ENCODE measurements at regions not wholly inside any gene's neighbourhood (a gene's known extent, or its start where the extent isn't known, plus 50 kb on each side); places are given as distances from the start of the nearest gene placed in this dataset.

DNA sequence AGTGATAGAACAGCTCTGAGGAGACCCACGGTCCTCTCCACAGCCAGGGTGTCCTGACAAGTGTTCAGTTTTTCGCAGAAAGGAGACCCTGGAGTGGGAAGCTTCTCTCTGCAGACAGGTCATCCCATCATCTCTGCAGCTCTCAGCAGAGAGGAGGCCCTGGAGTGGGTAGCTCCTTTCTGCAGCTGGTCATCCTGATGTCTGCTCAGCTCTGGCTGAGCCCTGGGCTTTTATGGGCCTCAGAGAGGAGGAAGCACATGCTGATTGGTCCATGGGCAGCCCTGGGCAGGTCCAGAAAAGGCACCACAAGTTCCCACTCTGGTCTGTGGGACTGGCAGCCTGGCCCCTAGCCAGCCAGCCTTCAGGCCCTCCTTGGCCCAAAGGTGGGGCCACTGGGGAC, 72.3 kb upstream of the ST3GAL5 start:
- no peak overlapping the region for H2AFZ ChIP-seq
- H3K27me3 Mint-ChIP-seq (ENCODE audit: insufficient read depth, low read depth, poor library complexity), result peaks cover 7% of the 10 kb centered on the region
- H3K27ac ChIP-seq (ENCODE audit: low read depth), result no peak overlapping the region
- no peak overlapping the region for H3K4me3 Mint-ChIP-seq
- ATAC-seq (no peak), DNase-seq (ENCODE audit: low spot score) (no peak)
- H3K4me3 ChIP-seq, result no peak overlapping the region
- H3F3A ChIP-seq (replicated peaks; ENCODE audit: low read depth), result no peaks in the 10 kb centered on the region
- H3K36me3 Mint-ChIP-seq (ENCODE audit: low read depth), result peaks cover 27% of the 10 kb centered on the region
- no peaks in the 10 kb centered on the region for H3K27me3 ChIP-seq (ENCODE audit: insufficient read depth)
- no peaks in the 10 kb centered on the region for H3K79me2 ChIP-seq (replicated peaks; ENCODE audit: insufficient read depth)
- no peaks in the 10 kb centered on the region for H4K20me1 ChIP-seq (replicated peaks; ENCODE audit: insufficient read depth)
- peaks cover 14% of the 10 kb centered on the region for H3K4me1 Mint-ChIP-seq
- H3K27ac Mint-ChIP-seq, result no peak overlapping the region
- peaks cover 56% of the 10 kb centered on the region for H3K9me3 Mint-ChIP-seq
- H3K4me2 ChIP-seq, result no peak overlapping the region
- peaks cover 13% of the 10 kb centered on the region for H3K4me1 ChIP-seq (ENCODE audit: insufficient read depth)
- peaks cover 3% of the 10 kb centered on the region; the same call in 1 of the 2 replicates for H3K9me2 ChIP-seq (ENCODE audit: insufficient read depth)
- TF ChIP-seq ZNF114 (CRISPR knock-in tag; IDR thresholded peaks at IDR 0.05) (no peak), CREB1 (CRISPR knock-in tag; IDR thresholded peaks at IDR 0.05; ENCODE audit: low read depth) (no peak), NANOG (IDR thresholded peaks at IDR 0.05; ENCODE audit: borderline replicate concordance) (no peak), ZNF462 (CRISPR knock-in tag; IDR thresholded peaks at IDR 0.05) (no peak), EZH2phosphoT487 (IDR thresholded peaks at IDR 0.05; ENCODE audit: unreplicated experiment) (no peak), POLR2AphosphoS5 (IDR thresholded peaks at IDR 0.05; ENCODE audit: low read depth) (no peak), STAT1 (IDR thresholded peaks at IDR 0.05; ENCODE audit: unreplicated experiment) (no peak), ZNF331 (CRISPR knock-in tag; IDR thresholded peaks at IDR 0.05; ENCODE audit: low read depth) (no peak), REST (IDR thresholded peaks at IDR 0.05; ENCODE audit: unreplicated experiment) (no peak), JUNB (IDR thresholded peaks at IDR 0.05; ENCODE audit: unreplicated experiment) (no peak), EZH2 (IDR thresholded peaks at IDR 0.05; ENCODE audit: low read depth, unreplicated experiment) (no peak)
- TF ChIP-seq, protein P1, sequence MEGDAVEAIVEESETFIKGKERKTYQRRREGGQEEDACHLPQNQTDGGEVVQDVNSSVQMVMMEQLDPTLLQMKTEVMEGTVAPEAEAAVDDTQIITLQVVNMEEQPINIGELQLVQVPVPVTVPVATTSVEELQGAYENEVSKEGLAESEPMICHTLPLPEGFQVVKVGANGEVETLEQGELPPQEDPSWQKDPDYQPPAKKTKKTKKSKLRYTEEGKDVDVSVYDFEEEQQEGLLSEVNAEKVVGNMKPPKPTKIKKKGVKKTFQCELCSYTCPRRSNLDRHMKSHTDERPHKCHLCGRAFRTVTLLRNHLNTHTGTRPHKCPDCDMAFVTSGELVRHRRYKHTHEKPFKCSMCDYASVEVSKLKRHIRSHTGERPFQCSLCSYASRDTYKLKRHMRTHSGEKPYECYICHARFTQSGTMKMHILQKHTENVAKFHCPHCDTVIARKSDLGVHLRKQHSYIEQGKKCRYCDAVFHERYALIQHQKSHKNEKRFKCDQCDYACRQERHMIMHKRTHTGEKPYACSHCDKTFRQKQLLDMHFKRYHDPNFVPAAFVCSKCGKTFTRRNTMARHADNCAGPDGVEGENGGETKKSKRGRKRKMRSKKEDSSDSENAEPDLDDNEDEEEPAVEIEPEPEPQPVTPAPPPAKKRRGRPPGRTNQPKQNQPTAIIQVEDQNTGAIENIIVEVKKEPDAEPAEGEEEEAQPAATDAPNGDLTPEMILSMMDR (conservative IDR thresholded peaks at IDR 0.05; ENCODE audit: low read depth in 2 of 2), result no peak
- TF ChIP-seq, protein P2, sequence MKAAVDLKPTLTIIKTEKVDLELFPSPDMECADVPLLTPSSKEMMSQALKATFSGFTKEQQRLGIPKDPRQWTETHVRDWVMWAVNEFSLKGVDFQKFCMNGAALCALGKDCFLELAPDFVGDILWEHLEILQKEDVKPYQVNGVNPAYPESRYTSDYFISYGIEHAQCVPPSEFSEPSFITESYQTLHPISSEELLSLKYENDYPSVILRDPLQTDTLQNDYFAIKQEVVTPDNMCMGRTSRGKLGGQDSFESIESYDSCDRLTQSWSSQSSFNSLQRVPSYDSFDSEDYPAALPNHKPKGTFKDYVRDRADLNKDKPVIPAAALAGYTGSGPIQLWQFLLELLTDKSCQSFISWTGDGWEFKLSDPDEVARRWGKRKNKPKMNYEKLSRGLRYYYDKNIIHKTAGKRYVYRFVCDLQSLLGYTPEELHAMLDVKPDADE (IDR thresholded peaks at IDR 0.05), result no peak
- peaks cover 4% of the 10 kb centered on the region; the same call in 1 of the 2 replicates for H3K36me3 ChIP-seq (ENCODE audit: insufficient read depth)
